H1 (cell line): ENCODE measurements at regions not wholly inside any gene's neighbourhood (a gene's known extent, or its start where the extent isn't known, plus 50 kb on each side); places are given as distances from the start of the nearest gene placed in this dataset.

Experiments
- CTCF ChIA-PET: fragments of 300-600 bp; sonication (Branson Sonifier 250); formaldehyde crosslinking; loops from one replicate; lab custom pipeline; 2021; ENCODE audit not compliant: partially characterized antibody; lab: Charles Lee
- POLR2A ChIA-PET: fragments of 300-600 bp; sonication (Branson Sonifier 250); formaldehyde crosslinking; loops from one replicate; lab custom pipeline; 2021; ENCODE audit warnings: inconsistent platforms; ENCODE audit not compliant: partially characterized antibody; lab: Charles Lee
- DNase-seq, 2 experiments: peaks; one replicate each; pipeline versions ENCODE4 v3.0.0 to v3.0.0-alpha.2; 2010 to 2022; ENCODE audit warnings: low spot score in 2 of 2, low read depth in 1 of 2, mixed read lengths in 1 of 2
- FAIRE-seq: peaks from 2 replicates; lab custom pipeline; 2011; peaks lifted over from hg19 to GRCh38; lab: Jason Lieb, UNC
- H2AFZ ChIP-seq: 2 replicates; pipeline ENCODE4 v1.8.1; 2012; ENCODE audit warnings: low read length, inconsistent platforms
- H2AK5ac ChIP-seq: 2 replicates; pipeline ENCODE4 v1.6.1; 2013; ENCODE audit warnings: low read depth, low read length
- H2BK120ac ChIP-seq: replicated peaks from 2 replicates; pipeline ENCODE3; 2013; ENCODE audit warnings: low read depth, low read length, inconsistent platforms
- H2BK12ac ChIP-seq: 2 replicates; pipeline ENCODE4 v1.6.1; 2013; ENCODE audit warnings: low read depth, low read length
- H2BK15ac ChIP-seq: 2 replicates; pipeline ENCODE4 v1.6.1; 2013; ENCODE audit warnings: low read length
- H2BK20ac ChIP-seq: 2 replicates; pipeline ENCODE4 v1.6.1; 2013; ENCODE audit warnings: low read length
- H2BK5ac ChIP-seq: 2 replicates; pipeline ENCODE4 v1.6.1; 2013; ENCODE audit warnings: low read depth, low read length
- H3K14ac ChIP-seq: 2 replicates; pipeline ENCODE4 v1.6.1; 2013; ENCODE audit warnings: inconsistent platforms; ENCODE audit not compliant: insufficient read length
- H3K18ac ChIP-seq: 2 replicates; pipeline ENCODE4 v1.6.1; 2013; ENCODE audit warnings: low read length; ENCODE audit errors: extremely low read depth
- H3K23ac ChIP-seq: 2 replicates; pipeline ENCODE4 v1.6.1; 2013; ENCODE audit warnings: inconsistent platforms; ENCODE audit not compliant: insufficient read length
- H3K23me2 ChIP-seq: 2 replicates; pipeline ENCODE4 v1.6.1; 2013; ENCODE audit warnings: low read depth, low read length
- H3K27ac ChIP-seq: 2 replicates; pipeline ENCODE4 v1.6.1; 2011; ENCODE audit warnings: low read depth, low read length, inconsistent platforms
- H3K27me3 ChIP-seq, 4 experiments: replicated peaks in 1 of 4; 1 replicate in 1 of 4; 2 replicates in 3 of 4; pipeline versions ENCODE4 v1.6.1 to v1.8.1; 2011 to 2013; ENCODE audit warnings: low read length in 3 of 4, mild to moderate bottlenecking in 3 of 4, inconsistent platforms in 2 of 4, mixed read lengths in 2 of 4, moderate library complexity in 1 of 4; ENCODE audit not compliant: control insufficient read depth in 3 of 4, insufficient read depth in 3 of 4; ENCODE audit errors: extremely low read depth in 1 of 4
- H3K36me3 ChIP-seq, 4 experiments: 2 replicates each; pipeline versions ENCODE4 v1.6.1 to v1.8.1; 2011 to 2013; ENCODE audit warnings: mild to moderate bottlenecking in 4 of 4, low read length in 3 of 4, moderate library complexity in 2 of 4, control low read depth in 1 of 4, inconsistent platforms in 1 of 4; ENCODE audit not compliant: insufficient read depth in 4 of 4, control insufficient read depth in 2 of 4
- H3K4ac ChIP-seq: replicated peaks from 2 replicates; pipeline ENCODE3; 2013; ENCODE audit warnings: low read length, low read depth, mixed read lengths, inconsistent platforms; ENCODE audit not compliant: insufficient read length
- H3K4me1 ChIP-seq, 4 experiments: replicated peaks in 1 of 4; 1 replicate in 1 of 4; 2 replicates in 3 of 4; pipeline versions ENCODE4 v1.6.1 to v1.8.1; 2011 to 2013; ENCODE audit warnings: low read length in 3 of 4, inconsistent platforms in 2 of 4, mixed read lengths in 1 of 4; ENCODE audit not compliant: insufficient read depth in 4 of 4, control insufficient read depth in 3 of 4
- H3K4me2 ChIP-seq, 2 experiments: 2 replicates each; pipeline versions ENCODE4 v1.6.1 to v1.8.1; 2011 to 2013; ENCODE audit warnings: low read depth in 2 of 2, low read length in 2 of 2, control low read depth in 1 of 2, inconsistent platforms in 1 of 2, mild to moderate bottlenecking in 1 of 2; ENCODE audit not compliant: insufficient read depth in 1 of 2
- H3K4me3 ChIP-seq, 4 experiments: fragments of 200-600, 300-600 bp in 1 of 4; sonication (generic), shearing (Covaris generic), sonication (Bioruptor Twin) in 1 of 4; 2 replicates each; pipeline versions ENCODE4 v1.5.1 to v1.8.1; 2011 to 2016; ENCODE audit warnings: low read length in 4 of 4, low read depth in 3 of 4, control low read depth in 2 of 4, inconsistent platforms in 2 of 4, mild to moderate bottlenecking in 2 of 4, mixed read lengths in 1 of 4, moderate library complexity in 1 of 4; ENCODE audit not compliant: insufficient read depth in 2 of 4; ENCODE audit errors: extremely low read depth in 1 of 4
- H3K56ac ChIP-seq: replicated peaks from 2 replicates; pipeline ENCODE3; 2013; ENCODE audit warnings: low read depth, mild to moderate bottlenecking, mixed read lengths, low read length, inconsistent platforms; ENCODE audit not compliant: insufficient read length
- H3K79me1 ChIP-seq: 2 replicates; pipeline ENCODE4 v1.6.1; 2013; ENCODE audit warnings: low read depth, low read length, control low read depth
- H3K79me2 ChIP-seq, 2 experiments: 2 replicates each; pipeline versions ENCODE4 v1.6.1 to v1.8.1; 2012 to 2013; ENCODE audit warnings: low read length in 2 of 2, mild to moderate bottlenecking in 2 of 2, inconsistent platforms in 1 of 2; ENCODE audit not compliant: insufficient read depth in 2 of 2, control insufficient read depth in 1 of 2
- H3K9ac ChIP-seq, 4 experiments: replicated peaks in 1 of 4; 1 replicate in 1 of 4; 2 replicates in 3 of 4; pipeline versions ENCODE4 v1.6.1 to v1.8.1; 2011 to 2013; ENCODE audit warnings: low read depth in 3 of 4, low read length in 3 of 4, control low read depth in 2 of 4, mild to moderate bottlenecking in 2 of 4, moderate library complexity in 2 of 4, inconsistent platforms in 1 of 4; ENCODE audit errors: extremely low read depth in 1 of 4
- H3K9me3 ChIP-seq, 2 experiments: 2 replicates each; pipeline versions ENCODE4 v1.6.1 to v1.8.1; 2012 to 2013; ENCODE audit warnings: mild to moderate bottlenecking in 2 of 2, moderate library complexity in 2 of 2, control low read depth in 1 of 2, inconsistent platforms in 1 of 2, low read depth in 1 of 2, low read length in 1 of 2, mixed read lengths in 1 of 2; ENCODE audit not compliant: insufficient read depth in 2 of 2
- H4K20me1 ChIP-seq, 2 experiments: replicated peaks in 1 of 2; 2 replicates each; pipeline versions ENCODE3 to v1.8.1; 2011 to 2013; ENCODE audit warnings: inconsistent platforms in 2 of 2, low read length in 2 of 2, mild to moderate bottlenecking in 1 of 2; ENCODE audit not compliant: insufficient read depth in 2 of 2, control insufficient read depth in 1 of 2
- H4K5ac ChIP-seq: 2 replicates; pipeline ENCODE4 v1.6.1; 2013; ENCODE audit warnings: low read length, low read depth, mixed read lengths, inconsistent platforms; ENCODE audit not compliant: insufficient read length
- H4K8ac ChIP-seq: 2 replicates; pipeline ENCODE4 v1.8.0; 2013; ENCODE audit warnings: mild to moderate bottlenecking, moderate library complexity, low read length, inconsistent platforms; ENCODE audit not compliant: insufficient read depth; ENCODE audit errors: extremely low read depth
- H4K91ac ChIP-seq: replicated peaks from 2 replicates; pipeline ENCODE3; 2013; ENCODE audit warnings: low read length, mixed read lengths, inconsistent platforms; ENCODE audit not compliant: insufficient read length
- BACH1 ChIP-seq: IDR thresholded peaks from 2 replicates; pipeline ENCODE4 v1.6.1; 2012; ENCODE audit warnings: low read length, improper control_type of control experiment
- BCL11A ChIP-seq, 2 experiments: IDR thresholded peaks; one replicate each; pipeline ENCODE4 v1.6.1; 2011; ENCODE audit warnings: low read depth in 2 of 2, low read length in 2 of 2, mild to moderate bottlenecking in 2 of 2
- CHD1 ChIP-seq: IDR thresholded peaks from 2 replicates; pipeline ENCODE4 v1.6.1; 2012; ENCODE audit warnings: low read depth, low read length, improper control_type of control experiment
- FOSL1 ChIP-seq: IDR thresholded peaks from 2 replicates; pipeline ENCODE4 v1.6.1; 2011; ENCODE audit warnings: mild to moderate bottlenecking, low read depth, low read length, moderate library complexity; ENCODE audit not compliant: insufficient read depth
- MAFK ChIP-seq: IDR thresholded peaks from 2 replicates; pipeline ENCODE4 v1.6.1; 2012; ENCODE audit warnings: low read depth, mild to moderate bottlenecking, improper control_type of control experiment, low read length
- SIN3A ChIP-seq, 2 experiments: IDR thresholded peaks in 1 of 2; conservative IDR thresholded peaks in 1 of 2; 2 replicates each; pipeline ENCODE4 v1.6.1; 2011 to 2012; ENCODE audit warnings: low read length in 2 of 2, improper control_type of control experiment in 1 of 2, low read depth in 1 of 2, mild to moderate bottlenecking in 1 of 2
- SP2 ChIP-seq: IDR thresholded peaks from 2 replicates; pipeline ENCODE4 v1.6.1; 2012; ENCODE audit warnings: mild to moderate bottlenecking, low read length, inconsistent platforms
- SRF ChIP-seq: IDR thresholded peaks from 2 replicates; pipeline ENCODE4 v1.6.1; 2011; ENCODE audit warnings: mild to moderate bottlenecking, low read depth, low read length, moderate library complexity
- SUZ12 ChIP-seq: fragments of 200-600 bp; sonication (generic); IDR thresholded peaks from 2 replicates; pipeline ENCODE4 v1.6.1; 2012; ENCODE audit warnings: mild to moderate bottlenecking, inconsistent platforms, low read length, moderate library complexity, mixed read lengths
- TEAD4 ChIP-seq: IDR thresholded peaks from 2 replicates; pipeline ENCODE4 v1.6.1; 2012; ENCODE audit warnings: low read depth, low read length, inconsistent platforms, mixed read lengths
- WGBS, 2 experiments: shearing (Covaris generic) in 1 of 2; methylation state at CpG; one replicate each; pipeline versions ENCODE4 v1.1.6 to v1.1.7; 2013 to 2015; ENCODE audit warnings: low lambda C conversion rate in 2 of 2, mixed read lengths in 2 of 2, inconsistent platforms in 1 of 2, low coverage in 1 of 2, missing lambda C conversion rate in 1 of 2; ENCODE audit not compliant: insufficient replicate concordance in 2 of 2, insufficient coverage in 1 of 2, insufficient read length in 1 of 2; ENCODE audit errors: extremely low coverage in 1 of 2, missing lambda C conversion rate in 1 of 2; 5-methylcytosine and 5-hydroxymethylcytosine counted together
- TF ChIP-seq, protein P1 (sequence below): IDR thresholded peaks from 2 replicates; pipeline ENCODE4 v1.6.1; 2011; ENCODE audit warnings: low read length, improper control_type of control experiment
- TF ChIP-seq, protein P2 (sequence below): IDR thresholded peaks from 2 replicates; pipeline ENCODE4 v1.6.1; 2012; ENCODE audit warnings: inconsistent platforms
- TF ChIP-seq, protein P3 (sequence below): IDR thresholded peaks from 2 replicates; pipeline ENCODE4 v1.6.1; 2012; ENCODE audit warnings: inconsistent platforms

DNA sequence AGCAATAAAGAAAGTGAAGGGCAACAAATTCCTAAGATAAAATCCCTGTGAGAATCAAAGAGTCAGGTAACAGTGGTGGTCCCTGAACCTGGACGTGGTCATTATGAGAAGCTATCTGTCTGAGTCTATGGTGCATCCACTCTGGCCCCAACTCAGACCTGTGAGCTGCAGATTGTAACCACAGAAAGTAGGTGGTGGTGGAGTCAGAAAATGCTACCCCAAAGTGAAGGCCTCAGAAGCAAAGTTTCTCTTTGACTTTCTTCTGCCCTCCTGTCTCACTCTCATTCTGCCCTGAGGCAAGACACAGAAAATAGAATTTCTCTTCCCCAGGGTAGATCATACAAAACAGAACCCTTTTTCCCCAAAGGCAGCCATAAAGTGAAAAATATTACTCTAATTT lies 84.1 kb upstream of the NEIL3 start:
- Histone ChIP-seq H3K4me3 (no peak overlapping the region), H4K8ac (no peak overlapping the region), H3K27me3 (no peaks in the 10 kb centered on the region), H4K91ac (no peak overlapping the region), H2BK12ac (no peak overlapping the region), H2BK120ac (no peak overlapping the region), H3K4me2 (no peak overlapping the region), H2BK20ac (no peak overlapping the region), H3K9me3 (peaks cover 0 to 6% of the 10 kb centered on the region in 2 experiments; a peak in 1 of 4 replicates), H3K36me3 (no peaks in the 10 kb centered on the region), H3K56ac (no peak overlapping the region), H2AFZ (no peak overlapping the region), H3K9ac (no peak overlapping the region), H3K79me1 (no peaks in the 10 kb centered on the region), H2BK5ac (no peak overlapping the region), H3K4ac (no peak overlapping the region), H4K5ac (no peak overlapping the region), H3K14ac (no peak overlapping the region), H3K23me2 (no peaks in the 10 kb centered on the region), H3K79me2 (no peaks in the 10 kb centered on the region), H4K20me1 (no peaks in the 10 kb centered on the region), H3K18ac (no peak overlapping the region), H2BK15ac (no peak overlapping the region), H3K27ac (no peak overlapping the region), H3K4me1 (peaks cover 0 to 3% (median 0%) of the 10 kb centered on the region in 4 experiments; a peak in 5 of 7 replicates), H3K23ac (no peak overlapping the region), H2AK5ac (no peak overlapping the region)
- FAIRE-seq, result no peak
- CTCF ChIA-PET, result interaction anchor here (0.7 to 1.0 kb wide), 2 partner anchors 25 to 39 kb away, joined by 3 read pairs; no protein-coding TSS in a partner anchor
- TF ChIP-seq CHD1 (no peak), SRF (no peak), TEAD4 (no peak), FOSL1 (no peak), SP2 (no peak), SUZ12 (no peak), BACH1 (no peak), MAFK (no peak), BCL11A (IDR thresholded peaks at IDR 0.05; ENCODE audit: low read depth in 2 of 2, low read length in 2 of 2) (no peak), SIN3A (conservative IDR thresholded peaks at IDR 0.05 in 1 of 2, IDR thresholded peaks at IDR 0.05 in 1 of 2; ENCODE audit: low read depth in 1 of 2, low read length in 2 of 2) (no peak)
- TF ChIP-seq, protein P1, sequence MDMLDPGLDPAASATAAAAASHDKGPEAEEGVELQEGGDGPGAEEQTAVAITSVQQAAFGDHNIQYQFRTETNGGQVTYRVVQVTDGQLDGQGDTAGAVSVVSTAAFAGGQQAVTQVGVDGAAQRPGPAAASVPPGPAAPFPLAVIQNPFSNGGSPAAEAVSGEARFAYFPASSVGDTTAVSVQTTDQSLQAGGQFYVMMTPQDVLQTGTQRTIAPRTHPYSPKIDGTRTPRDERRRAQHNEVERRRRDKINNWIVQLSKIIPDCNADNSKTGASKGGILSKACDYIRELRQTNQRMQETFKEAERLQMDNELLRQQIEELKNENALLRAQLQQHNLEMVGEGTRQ, result no peak
- TF ChIP-seq, protein P2, sequence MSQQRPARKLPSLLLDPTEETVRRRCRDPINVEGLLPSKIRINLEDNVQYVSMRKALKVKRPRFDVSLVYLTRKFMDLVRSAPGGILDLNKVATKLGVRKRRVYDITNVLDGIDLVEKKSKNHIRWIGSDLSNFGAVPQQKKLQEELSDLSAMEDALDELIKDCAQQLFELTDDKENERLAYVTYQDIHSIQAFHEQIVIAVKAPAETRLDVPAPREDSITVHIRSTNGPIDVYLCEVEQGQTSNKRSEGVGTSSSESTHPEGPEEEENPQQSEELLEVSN, result no peak
- TF ChIP-seq, protein P3, sequence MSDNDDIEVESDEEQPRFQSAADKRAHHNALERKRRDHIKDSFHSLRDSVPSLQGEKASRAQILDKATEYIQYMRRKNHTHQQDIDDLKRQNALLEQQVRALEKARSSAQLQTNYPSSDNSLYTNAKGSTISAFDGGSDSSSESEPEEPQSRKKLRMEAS, result no peak
- POLR2A ChIA-PET, result no interaction called here
- 94% methylated on average over 1 of the region's 1 CpG; no CpG with 5 or more reads in 1 of the 2 experiments for WGBS, 2 experiments
- no peak for DNase-seq
